ENCODE measurements at regions not wholly inside any gene's neighbourhood (a gene's known extent, or its start where the extent isn't known, plus 50 kb on each side); places are given as distances from the start of the nearest gene placed in this dataset.

- in situ Hi-C loops (cut with MboI; ENCODE audit: low pct_unique_long_range_greater_than_20kb, low sequenced_read_pairs, unreplicated experiment) = no loop called here
- no peak for TF ChIP-seq CTCF (IDR thresholded peaks at IDR 0.05; ENCODE audit: extremely low read depth, insufficient read depth, missing control alignments)
- DNase-seq (ENCODE audit: low spot score) = no peak
These were observed 133.0 kb downstream of the RAB38 start for GRCh38 chr11:88042238-88042637.

GRCh38 chr11:88041679-88042078 lies 133.6 kb downstream of the RAB38 start:
- in situ Hi-C loops (cut with MboI; ENCODE audit: low pct_unique_long_range_greater_than_20kb, low sequenced_read_pairs, unreplicated experiment) = no loop called here
- no peak for DNase-seq (ENCODE audit: low spot score)
- no peak for TF ChIP-seq CTCF (IDR thresholded peaks at IDR 0.05; ENCODE audit: extremely low read depth, insufficient read depth, missing control alignments)

- in situ Hi-C loops (cut with MboI; ENCODE audit: low pct_unique_long_range_greater_than_20kb, low sequenced_read_pairs, unreplicated experiment) = no loop called here
- TF ChIP-seq CTCF (IDR thresholded peaks at IDR 0.05; ENCODE audit: extremely low read depth, insufficient read depth, missing control alignments) = no peak
- DNase-seq (ENCODE audit: low spot score) = no peak
These were observed 135.1 kb downstream of the RAB38 start for GRCh38 chr11:88040148-88040496.

- TF ChIP-seq CTCF (IDR thresholded peaks at IDR 0.05; ENCODE audit: extremely low read depth, insufficient read depth, missing control alignments) = no peak
- in situ Hi-C loops (cut with MboI; ENCODE audit: low pct_unique_long_range_greater_than_20kb, low sequenced_read_pairs, unreplicated experiment) = no loop called here
- DNase-seq (ENCODE audit: low spot score) = no peak
These were observed 135.6 kb downstream of the RAB38 start for GRCh38 chr11:88039476-88040147.

GRCh38 chr11:88038063-88038462 lies 137.2 kb downstream of the RAB38 start:
- TF ChIP-seq CTCF (IDR thresholded peaks at IDR 0.05; ENCODE audit: extremely low read depth, insufficient read depth, missing control alignments) = no peak
- in situ Hi-C loops (cut with MboI; ENCODE audit: low pct_unique_long_range_greater_than_20kb, low sequenced_read_pairs, unreplicated experiment) = no loop called here
- no peak for DNase-seq (ENCODE audit: low spot score)

GRCh38 chr11:88036701-88037100 lies 138.5 kb downstream of the RAB38 start:
- TF ChIP-seq CTCF (IDR thresholded peaks at IDR 0.05; ENCODE audit: extremely low read depth, insufficient read depth, missing control alignments) = no peak
- DNase-seq (ENCODE audit: low spot score) = no peak
- in situ Hi-C loops (cut with MboI; ENCODE audit: low pct_unique_long_range_greater_than_20kb, low sequenced_read_pairs, unreplicated experiment) = no loop called here

- in situ Hi-C loops (cut with MboI; ENCODE audit: low pct_unique_long_range_greater_than_20kb, low sequenced_read_pairs, unreplicated experiment) = no loop called here
- no peak for TF ChIP-seq CTCF (IDR thresholded peaks at IDR 0.05; ENCODE audit: extremely low read depth, insufficient read depth, missing control alignments)
- no peak for DNase-seq (ENCODE audit: low spot score)
These were observed 140.0 kb downstream of the RAB38 start for GRCh38 chr11:88035271-88035670.
